ENCODE measurements at regions not wholly inside any gene's neighbourhood (a gene's known extent, or its start where the extent isn't known, plus 50 kb on each side); places are given as distances from the start of the nearest gene placed in this dataset.
"Not testable (repeated sequence)": the region's sequence is repeated elsewhere in the genome, so short reads cannot be mapped to it uniquely, and the experiment has no call there.

DNA sequence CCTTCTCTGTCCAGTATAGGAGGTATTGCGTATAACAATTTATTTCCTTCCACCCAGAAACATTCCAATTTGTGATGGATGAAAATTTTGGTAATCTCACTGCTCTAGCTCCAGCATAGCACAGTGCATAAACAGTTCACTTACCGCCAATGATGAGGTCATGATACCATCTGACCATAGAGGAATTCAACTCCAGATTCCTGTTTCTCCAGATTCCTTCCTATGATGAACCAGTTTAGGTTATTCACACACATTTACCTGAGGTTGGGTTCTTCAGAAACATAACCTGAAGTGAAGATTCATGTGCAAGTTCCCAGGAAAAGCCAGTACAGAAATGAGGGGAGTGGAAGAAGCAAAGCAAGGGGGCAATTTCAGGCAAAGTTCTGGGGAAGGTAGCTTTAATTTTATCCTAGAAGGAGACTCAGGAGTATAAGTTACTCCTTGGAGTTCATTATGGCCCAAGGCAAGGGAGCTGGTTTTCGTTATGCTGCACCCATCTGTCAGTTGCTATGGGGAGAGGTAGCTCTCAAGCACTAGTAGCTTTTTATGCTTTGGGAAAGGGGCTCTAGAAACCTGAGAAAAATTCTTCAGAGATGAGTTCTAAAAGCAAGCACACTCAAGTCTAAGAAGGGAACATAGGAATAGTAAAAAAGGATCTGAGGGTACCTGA lies 121.6 kb downstream of the CASP12 start:
- DNase-seq (ENCODE audit: low spot score), result no peak

DNA sequence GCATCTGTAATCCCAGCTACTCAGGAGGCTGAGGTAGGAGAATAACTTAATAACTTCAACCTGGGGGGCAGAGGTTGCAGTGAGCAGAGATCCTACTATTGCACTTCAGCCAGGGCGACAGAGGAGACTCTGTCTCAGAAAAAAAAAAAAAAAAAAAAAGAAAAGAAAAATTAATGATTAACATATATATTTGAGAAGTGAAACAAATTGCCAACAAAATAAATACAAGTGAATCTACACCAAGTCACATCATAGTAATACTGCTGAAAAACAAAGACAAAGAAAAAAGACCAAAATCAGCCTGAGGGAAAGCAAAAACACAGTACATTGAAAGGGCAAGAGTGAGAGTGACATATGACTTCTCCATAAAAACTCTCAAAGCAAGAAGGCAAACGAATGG lies 123.7 kb downstream of the CASP12 start:
- no peak for DNase-seq (ENCODE audit: low spot score)

DNA sequence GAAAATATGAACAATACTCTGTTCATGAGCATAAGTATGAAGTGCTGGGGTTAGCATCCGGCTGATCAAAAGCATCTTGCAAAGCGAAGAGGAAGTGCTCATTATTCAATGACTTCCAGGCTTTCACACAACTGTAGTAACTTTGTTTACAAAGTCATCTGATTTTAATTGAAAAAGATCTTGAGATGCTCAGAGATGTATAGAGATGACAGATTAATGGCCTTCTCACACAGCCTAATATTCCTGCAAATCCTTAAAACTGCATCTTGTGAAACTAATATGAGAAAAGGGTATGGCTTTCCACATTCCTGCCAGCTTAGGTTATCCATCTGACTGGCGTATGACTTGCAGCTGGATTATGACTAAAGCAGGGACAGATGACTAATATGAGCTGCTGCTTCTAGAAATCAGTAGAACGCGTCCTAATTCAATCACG lies 125.4 kb downstream of the CASP12 start:
- DNase-seq (ENCODE audit: low spot score), result peak; percentile 11

DNA sequence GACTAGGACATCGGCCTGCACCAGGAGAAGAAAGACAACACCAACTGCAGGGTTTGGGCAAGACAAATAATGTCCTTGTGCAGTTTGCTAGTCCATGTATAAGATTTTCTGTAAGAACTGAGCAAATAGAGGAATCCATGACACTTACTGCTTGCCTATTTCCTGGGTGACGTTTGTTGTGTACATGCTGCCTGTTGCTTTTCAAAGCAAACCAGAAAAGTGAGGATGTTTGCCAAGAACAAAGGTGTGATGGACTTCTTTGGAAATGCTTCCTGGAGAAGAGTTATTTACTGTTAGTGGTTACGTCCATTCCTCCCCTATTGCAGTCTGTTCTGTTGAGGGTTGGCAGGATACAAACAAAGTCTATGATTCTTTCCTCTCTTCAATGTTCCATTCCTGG lies 126.5 kb downstream of the CASP12 start:
- no peak for DNase-seq (ENCODE audit: low spot score)

DNA sequence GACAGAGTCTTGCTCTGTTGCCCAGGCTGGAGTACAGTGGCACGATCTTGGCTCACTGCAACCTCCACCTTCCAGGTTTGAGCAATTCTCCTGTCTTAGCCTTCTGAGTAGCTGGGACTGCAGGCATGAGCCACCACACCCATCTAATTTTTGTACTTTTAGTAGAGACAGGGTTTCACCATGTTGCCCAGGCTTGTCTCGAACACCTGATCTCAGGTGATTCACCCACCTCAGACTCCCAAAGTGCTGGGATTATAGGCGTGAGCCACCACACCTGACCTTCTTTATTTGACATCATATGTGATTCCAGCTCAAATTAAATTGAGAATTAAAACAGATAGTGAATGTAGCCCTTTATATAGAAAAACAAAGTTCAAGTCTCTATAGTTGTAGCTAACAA lies 127.2 kb downstream of the CASP12 start:
- DNase-seq (ENCODE audit: low spot score), result not testable (repeated sequence)

DNA sequence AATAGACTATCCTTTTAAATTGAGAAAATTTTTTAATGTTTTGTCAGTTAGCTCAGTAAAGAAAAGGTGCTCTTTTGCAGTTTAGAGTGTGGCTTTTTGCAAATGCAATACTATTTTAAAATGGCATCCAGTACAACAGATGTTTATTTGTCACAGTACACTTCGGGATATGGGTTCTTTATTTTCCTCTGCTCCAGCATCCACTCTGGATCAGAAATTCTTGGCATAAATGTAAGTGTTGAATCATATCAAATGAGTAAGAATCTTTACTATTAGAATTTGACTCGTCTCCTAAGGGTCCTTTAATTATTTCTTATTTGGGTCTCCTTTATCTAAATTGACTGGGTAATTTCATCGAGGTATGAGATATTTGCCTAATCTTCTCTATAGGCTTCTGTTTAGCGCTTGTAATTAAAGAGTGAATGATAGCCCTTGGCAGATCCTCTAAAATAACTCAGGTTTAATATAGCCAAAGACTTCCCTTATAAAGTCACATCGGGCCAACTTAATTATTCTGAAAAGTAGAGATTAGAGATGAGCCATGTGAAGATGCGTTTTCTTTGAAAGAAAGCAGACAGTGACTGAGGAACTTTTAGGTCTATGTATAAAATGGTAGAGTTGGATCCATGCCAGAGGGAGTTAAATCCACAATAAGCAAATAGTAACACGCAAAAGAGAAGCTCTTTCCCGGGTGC lies 132.7 kb downstream of the CASP12 start:
- no peak for DNase-seq (ENCODE audit: low spot score)

DNA sequence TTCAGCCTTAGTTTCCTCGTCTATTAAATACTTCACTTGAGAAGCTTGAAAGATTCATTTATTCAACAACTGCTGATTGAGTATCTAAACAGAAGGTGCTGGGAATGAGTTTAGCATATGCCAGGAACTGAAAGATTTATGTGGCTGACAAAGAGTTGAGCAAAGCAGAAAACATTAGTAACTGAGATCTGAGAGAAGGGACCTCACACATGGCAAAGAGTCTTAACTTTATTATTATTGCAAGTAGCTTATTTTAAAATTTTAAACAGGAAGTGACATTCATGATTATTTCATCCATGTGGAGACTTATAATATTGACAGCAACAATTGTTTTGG lies 133.6 kb downstream of the CASP12 start:
- DNase-seq (ENCODE audit: low spot score), result peak; percentile 50

DNA sequence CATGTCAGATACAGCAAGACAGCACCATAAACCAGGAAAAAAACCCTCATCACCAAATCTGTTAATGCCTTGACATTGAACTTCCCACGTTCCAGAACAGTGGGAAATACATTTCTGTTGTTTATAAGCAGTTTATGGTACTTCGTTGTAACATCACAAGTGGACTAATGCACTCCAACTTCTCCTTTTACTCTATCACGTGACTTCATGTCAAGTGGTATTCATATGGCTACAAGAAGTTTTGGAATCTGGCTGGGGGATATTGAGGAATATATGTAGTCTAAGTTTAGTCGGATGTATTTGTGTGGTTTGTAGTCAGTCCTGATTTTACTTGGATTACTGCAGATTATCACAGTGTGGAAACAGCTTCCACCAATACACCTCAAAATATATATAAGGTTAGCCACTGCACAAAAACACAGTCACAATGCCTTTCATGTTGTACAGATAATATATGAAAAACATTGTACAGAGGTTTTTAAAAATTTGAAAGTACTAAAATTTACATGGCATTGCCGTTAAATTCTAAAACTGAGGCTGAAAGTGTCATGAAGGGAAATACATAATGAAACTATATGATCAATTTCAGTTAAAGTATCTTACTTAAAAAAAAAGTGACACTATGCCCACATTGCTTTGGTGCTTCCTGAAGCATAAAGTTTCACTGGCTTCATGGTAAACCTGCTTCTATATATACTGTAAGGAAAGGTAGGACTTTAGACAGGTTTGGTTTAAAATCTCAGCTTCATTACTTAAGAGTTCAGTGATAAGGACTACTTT lies 134.1 kb downstream of the CASP12 start:
- peak; percentile 57 for DNase-seq (ENCODE audit: low spot score)

DNA sequence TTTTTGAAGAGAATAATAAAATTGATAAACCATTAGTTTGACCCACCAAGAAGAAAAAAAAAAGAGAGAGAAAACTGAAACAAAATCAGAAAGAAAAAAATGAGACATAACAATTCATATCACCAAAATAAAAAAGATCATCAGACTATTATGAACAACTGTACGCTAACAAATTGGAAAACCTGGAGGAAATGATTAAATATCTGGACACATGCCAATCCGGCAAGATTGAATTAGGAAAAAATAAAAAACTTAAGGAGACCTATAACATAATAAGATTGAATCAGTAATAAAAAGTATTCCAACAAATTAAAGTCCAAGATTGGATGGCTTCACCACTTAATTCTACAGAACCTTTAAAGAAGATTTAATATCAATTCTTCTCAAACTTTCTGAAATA lies 136.7 kb downstream of the CASP12 start:
- DNase-seq (ENCODE audit: low spot score), result no peak

DNA sequence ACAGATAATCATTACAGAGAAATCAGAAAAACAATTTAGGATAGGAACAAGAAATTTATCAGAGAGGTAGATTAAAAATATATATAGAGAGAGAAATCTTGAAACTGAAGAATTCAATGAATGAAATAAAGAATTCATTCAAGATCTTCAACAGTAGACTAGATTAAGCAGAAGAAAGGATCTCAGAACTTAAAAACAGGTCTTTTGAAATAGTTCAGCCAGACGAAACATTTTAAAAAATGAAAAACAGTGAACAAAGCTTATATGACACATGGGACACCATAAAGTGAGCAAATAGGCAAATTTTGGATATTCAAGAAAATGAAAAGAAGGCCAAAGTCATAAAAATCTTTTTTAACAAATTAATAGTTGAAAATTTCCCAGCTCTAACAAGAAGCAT lies 138.8 kb downstream of the CASP12 start:
- DNase-seq (ENCODE audit: low spot score), result no peak

DNA sequence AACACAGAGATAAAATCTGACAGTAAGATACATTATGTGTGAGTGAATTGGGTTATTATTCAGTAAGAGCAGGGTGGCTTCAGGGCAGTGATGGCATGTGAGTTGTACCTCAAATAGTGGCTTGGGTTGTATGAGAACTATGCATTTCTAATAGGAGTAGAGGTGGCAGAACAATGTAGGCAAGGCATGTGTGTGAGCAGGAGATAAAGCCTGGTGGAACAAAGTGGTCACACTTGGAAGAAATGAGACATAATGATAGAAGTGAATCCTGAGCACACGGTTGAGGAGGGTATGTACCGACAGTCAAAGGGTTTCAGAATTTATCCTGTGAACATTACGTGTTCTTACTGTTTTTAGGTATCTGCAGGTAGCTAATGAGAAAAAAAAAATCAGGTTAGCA lies 159.3 kb downstream of the CASP12 start:
- DNase-seq (ENCODE audit: low spot score), result no peak

DNA sequence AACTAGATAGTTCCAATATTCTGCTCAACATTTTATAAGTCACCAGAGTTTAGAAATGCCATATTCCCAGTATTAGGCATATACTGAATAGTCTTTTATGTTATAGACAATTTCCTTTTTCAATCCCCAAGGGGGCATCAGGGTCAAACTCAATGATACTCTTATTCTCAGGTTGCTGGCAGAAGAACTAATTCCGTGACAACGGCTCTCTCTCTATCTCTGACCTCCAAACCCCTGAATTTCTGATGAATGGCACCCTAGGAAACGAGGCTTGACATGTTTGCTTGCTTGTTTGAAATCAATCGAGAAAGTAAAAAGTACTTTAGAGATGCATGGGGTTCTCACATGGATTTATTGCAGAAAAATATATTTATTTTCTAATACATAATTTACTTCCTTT lies 160.1 kb downstream of the CASP12 start:
- no peak for DNase-seq (ENCODE audit: low spot score)

DNA sequence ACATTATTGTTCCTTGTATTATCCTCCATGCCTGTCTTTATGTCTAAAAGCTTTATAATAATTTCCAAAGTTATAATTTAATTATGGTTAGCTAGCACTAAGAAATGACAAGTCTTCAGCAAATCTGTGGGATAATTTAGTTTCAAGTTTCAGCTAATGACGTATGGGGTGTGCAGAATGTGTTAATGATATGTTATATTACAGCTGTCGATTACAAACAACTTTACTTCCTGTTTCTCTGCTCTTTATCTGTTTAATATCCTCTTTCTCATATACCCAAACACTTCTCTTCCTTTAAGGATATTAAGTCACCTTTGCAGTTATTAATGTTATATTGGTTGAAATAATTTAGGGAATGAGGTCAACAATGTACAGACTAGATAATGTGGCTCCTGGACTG lies 161.8 kb downstream of the CASP12 start:
- DNase-seq (ENCODE audit: low spot score), result no peak

DNA sequence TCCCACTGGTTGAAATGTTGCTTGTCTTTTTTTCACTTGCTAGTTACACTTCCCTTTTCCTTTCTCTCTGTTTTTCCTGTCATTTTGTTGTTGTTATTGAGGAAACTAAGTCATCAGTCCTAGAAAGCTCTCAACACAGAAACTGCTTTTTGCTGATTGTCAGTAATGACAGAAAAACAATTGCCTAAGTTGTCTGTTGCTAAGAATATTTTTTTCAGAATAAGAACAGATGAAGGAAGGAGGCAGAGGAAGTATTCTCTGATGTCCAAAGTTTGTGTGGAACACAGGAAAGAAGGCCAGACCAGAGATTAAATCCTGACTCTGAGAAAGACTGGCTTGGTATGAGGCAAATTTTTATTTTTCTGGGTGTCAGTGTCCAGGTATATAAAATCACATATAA lies 163.3 kb downstream of the CASP12 start:
- no peak for DNase-seq (ENCODE audit: low spot score)

DNA sequence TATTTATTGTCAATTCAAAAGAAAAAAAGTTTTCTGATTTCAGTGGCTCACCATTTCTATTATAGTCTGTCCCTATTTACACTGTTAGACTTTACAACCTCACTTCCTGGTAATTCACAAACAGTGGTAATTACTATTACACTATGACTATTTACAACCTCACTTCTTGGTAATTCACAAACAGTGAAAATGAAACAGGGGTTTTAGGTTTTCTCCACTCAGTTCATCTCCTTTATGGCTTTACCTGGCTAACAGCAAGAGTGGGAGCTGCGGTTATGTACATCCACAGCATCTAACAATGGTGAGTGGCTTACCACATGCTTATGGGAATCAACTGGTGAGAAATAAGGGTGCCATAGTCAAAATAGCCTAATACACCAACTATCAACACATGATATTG lies 166.4 kb downstream of the CASP12 start:
- peak; percentile 68 for DNase-seq (ENCODE audit: low spot score)

DNA sequence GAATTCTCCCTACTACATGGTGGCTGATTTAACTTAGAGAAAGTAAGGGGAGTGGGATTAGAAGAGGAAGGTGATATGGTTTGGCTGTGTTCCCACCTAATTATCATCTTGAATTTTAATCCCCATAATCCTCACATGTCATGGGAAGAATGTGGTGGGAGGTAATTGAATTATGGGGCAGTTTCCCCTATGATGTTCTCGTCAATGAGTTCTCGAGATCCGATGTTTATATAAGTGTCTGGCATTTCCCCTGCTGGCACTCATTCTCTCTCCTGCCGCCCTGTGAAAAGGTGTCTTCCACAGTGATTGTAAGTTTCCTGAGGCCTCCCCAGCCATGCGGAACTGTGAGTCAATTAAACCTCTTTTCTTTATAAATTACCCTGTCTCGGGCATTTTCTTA lies 169.3 kb downstream of the CASP12 start:
- no peak for DNase-seq (ENCODE audit: low spot score)

DNA sequence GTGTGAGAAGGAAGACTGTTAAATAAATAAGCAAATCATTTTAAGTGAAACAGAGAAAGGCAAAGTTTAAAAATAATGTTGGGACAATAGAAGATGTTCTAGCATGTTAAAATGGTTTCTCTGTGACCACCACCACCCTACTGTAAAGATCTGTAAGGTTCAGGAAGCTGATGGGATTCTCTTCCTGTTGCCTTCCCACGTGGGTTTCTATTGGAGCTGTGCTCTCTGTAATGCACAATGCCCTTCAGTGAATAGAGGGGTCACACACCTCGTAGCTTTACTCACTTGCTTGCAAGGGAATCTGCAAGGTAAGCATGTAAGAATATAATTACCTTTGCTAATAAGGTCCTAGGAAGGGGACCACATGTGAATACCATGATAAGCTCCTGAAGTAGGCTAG lies 170.5 kb downstream of the CASP12 start:
- no peak for DNase-seq (ENCODE audit: low spot score)

DNA sequence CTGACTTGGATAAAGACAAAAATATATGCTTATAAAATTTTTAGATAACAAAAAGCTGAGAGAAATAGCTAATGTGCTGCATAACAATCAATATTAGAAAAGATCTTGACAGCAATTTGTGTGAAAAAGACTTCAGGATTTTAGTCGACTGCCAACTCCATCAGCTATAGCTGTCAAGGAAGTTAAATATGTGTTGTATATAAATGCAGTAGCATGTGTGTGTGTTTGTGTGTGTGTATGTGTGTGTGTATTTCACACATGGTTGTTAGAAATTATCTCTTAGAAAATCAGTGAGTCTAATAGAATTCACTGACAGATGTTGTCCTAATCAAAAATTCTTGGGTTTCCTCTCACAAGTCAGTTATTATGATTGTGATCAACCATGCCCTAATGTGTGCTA lies 171.2 kb downstream of the CASP12 start:
- DNase-seq (ENCODE audit: low spot score), result no peak

DNA sequence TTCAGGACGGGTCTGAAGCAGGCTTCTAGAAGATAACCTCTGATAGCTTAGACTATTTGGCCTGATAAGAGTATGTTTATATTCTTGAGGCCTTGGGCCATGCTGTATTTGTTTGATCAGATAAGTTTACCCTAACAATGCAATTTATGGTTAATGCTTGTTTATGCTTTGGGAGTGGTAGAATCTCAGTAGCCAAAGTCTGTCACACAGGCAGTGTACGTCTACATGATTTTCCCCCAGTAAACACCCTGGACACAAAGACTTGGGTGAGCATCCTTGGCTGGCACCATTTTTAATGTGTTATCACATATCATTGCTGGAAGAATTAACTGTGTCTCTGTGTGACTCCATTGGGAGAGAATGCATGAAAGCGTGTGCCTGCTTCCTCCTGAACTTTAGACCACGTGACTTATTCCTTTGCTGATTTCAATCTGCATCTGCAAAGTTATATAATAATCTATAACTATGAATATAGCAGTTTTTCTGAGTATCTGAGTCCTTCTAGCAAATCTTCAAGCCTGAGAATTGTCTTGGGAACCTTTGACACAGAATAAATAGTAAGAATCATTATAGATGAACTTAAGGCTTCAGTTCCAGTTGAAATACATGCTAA lies 172.4 kb downstream of the CASP12 start:
- no peak for DNase-seq (ENCODE audit: low spot score)

DNA sequence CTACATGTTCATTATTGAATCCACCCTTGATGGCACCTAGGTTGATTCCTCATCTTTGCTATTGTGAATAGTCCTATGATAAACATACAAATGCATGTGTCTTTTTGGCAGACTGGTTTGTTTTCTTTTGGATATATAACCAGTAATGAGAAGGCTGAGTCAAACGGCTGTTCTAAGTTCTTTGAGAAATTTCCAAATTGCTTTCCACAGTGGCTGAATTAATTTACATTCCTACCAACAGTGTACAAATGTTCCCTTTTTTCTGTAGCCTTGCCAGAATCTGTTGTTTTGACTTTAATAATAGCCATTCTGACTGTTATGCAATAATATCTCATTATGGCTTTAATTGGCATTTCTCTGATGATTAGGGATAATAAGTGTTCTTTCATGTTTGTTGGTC lies 184.9 kb downstream of the CASP12 start:
- no peak for DNase-seq (ENCODE audit: low spot score)

DNA sequence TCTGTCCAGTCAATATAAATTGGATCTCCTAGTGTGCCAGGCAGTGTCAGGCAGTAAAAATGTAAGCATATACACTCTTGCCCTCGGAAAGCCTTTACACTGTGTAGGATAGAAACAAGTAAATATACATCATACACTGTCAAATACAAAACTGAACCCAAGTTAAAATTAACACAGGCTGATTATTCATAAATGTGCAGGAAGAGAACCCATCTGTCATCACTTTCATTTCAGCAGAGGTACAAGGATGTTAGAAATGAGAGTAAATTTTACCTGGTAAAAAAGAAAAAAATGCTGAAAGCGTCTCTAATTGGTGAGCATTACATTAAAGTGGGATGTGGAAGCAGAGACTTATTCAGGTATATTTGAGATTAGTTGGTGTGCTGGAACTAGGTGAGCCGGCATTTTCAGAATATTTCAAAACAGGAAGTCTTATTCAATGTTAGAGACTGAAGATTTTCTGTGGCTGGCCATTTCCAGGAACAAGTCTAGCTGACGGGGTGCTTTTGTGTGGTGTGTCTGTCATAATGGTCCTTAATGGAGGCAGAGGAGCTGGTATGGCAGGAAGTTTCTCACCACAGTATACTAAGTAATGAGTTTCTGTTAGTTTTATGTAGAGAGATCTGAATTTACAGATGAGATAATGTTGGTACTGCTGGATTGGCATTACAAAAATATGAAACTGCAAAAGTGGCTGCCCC lies 192.6 kb downstream of the CASP12 start:
- DNase-seq (ENCODE audit: low spot score), result peak; percentile 96

DNA sequence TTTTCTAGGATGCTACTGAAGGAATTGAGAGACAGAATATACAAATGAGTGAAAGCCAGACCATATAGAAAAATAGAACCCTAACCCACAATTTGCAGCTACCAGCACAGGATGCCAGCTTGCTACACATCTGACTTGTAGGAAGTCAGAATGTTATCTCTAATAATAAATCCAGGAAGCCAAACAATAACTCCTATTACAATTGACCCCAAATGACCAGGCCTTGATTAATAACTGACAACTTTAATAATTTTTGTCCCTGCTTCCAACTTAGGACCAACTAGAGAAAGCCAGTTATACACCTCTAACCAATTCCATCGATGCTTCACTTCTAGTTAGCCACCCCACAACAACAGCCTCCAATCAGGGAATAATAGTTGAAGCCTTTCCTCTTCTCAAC lies 193.4 kb downstream of the CASP12 start:
- no peak for DNase-seq (ENCODE audit: low spot score)
